Caki2 (cell line): ENCODE measurements at regions not wholly inside any gene's neighbourhood (a gene's known extent, or its start where the extent isn't known, plus 50 kb on each side); places are given as distances from the start of the nearest gene placed in this dataset.

Source experiments
- DNase-seq: peaks from one replicate; pipeline ENCODE4 v3.0.0-alpha.2; 2015; ENCODE audit warnings: low read depth
- in situ Hi-C: cut with HindIII; loops from 2 replicates; pipeline ENCODE4 v1.10.0; 2016; ENCODE audit warnings: low sequenced_read_pairs, low pct_unique_long_range_greater_than_20kb, mixed read lengths

- DNase-seq = no peak
- in situ Hi-C loops = no loop called here
These were observed 100.5 kb upstream of the FGF10 start for GRCh38 chr5:44489759-44490158.

GRCh38 chr5:44486591-44486990 is 97.4 kb upstream of the FGF10 start:
- DNase-seq = no peak
- in situ Hi-C loops = no loop called here

DNA sequence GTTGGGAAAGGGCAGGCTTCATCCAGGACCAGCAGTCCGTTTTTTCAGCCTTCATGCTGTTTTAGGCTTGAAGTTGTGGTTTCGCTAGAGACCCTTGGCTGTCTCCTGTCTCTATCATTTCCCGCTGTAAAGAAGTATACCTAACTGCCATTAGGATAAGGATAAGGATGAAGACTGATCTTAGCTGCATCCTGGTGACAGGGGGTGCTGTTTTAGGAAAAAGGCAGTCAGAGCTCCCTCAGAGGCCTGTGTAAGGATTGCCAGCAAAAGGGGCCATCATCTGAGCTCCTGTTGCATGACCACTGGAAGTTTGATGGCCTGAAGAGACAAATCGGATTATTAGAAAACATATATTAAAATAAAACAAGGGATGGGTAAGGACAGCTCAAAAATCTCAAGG is 64.8 kb upstream of the FGF10 start:
- DNase-seq = no peak
- in situ Hi-C loops = no loop called here

GRCh38 chr5:44446399-44446798 is 57.2 kb upstream of the FGF10 start:
- DNase-seq = no peak
- in situ Hi-C loops = no loop called here

DNA sequence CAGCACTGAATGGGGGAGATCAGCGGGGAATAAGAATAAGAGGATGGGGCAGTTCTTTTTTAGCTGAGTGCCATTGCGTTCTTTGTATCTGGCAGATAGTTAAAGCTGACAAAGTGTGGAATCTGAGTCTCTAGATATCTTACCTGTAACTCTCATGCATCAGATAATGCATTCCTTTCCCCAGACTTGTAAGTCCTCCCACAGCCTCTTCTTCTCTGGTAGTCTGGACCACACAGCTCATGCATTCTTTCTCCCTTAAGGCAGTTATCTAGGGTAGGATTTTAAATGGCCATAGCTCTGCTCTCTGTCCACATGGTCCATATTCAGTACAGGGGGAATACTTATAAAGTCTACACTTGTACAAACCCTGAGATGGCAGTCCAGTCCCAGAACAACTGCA is 54.0 kb upstream of the FGF10 start:
- in situ Hi-C loops = no loop called here
- no peak for DNase-seq

DNA sequence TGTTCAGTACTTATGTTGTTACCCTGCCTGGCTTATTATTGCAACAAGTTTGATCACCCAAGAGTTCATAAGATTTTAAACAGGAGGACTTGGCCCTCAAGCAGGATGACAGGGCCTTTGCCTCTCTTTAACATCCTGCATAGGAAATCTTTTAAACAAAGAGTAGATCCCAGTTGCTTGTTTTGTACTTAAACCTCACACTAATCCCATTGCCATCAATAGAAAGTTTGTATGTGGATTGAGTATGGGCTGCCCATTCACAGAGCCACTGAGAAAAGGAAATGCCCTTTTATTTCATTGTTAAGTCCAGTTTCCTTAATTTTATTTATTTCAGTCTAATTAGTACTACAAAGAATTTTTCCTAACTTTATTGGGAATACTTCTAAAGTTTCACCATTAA is 52.2 kb upstream of the FGF10 start:
- no peak for DNase-seq
- in situ Hi-C loops = no loop called here

DNA sequence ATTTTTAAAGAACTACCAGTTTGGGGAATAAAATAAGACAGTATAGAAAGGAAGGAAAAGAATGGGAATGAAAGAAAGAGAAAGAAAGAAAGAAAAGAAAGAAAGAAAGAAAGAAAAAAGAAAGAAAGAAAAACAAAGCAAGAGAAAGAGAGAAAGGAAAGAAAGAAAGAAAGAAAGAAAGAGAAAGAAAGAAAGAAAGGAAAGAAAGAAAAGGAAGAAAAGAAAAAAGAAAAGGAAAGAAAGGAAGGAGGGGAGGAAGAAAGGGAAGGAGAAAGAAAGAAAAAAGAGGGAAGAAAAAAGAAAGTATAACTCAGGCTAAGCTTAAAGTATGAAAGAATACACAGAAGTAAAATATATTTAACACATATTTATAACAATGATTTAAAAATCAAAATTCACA is 51.0 kb upstream of the FGF10 start:
- in situ Hi-C loops = no loop called here

More for the DNA sequence above, 51.0 kb upstream of the FGF10 start:
- DNase-seq = no peak
